NCI-H2029 treated with DMSO at 0.1 percent for 48 hours (cell line): ENCODE measurements at regions not wholly inside any gene's neighbourhood (a gene's known extent, or its start where the extent isn't known, plus 50 kb on each side); places are given as distances from the start of the nearest gene placed in this dataset.

ENCODE experiments used
- DNase-seq: peaks from one replicate; lab custom pipeline; 2025; lab: John Stamatoyannopoulos, UW

DNA sequence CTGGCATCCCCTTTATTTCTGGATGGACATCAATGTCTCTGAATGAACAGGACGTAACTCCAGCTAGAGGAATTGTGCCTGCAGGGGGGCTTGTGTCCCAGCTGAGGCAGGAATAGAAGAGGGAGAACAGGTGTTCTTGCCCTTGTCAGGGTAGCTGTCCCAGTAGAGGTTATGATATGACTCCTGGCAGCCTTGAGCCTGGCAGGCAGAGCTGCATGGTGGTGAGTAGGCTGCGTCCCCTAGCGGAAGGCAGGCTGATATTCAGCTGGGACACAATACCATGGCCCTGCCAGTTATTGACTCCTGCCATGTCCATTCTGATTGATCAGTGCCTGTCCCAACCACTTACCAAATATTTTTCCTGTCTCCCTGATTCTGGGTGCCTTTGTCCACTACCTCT, 197.2 kb downstream of the RAP2A start:
- DNase-seq = no peak

DNA sequence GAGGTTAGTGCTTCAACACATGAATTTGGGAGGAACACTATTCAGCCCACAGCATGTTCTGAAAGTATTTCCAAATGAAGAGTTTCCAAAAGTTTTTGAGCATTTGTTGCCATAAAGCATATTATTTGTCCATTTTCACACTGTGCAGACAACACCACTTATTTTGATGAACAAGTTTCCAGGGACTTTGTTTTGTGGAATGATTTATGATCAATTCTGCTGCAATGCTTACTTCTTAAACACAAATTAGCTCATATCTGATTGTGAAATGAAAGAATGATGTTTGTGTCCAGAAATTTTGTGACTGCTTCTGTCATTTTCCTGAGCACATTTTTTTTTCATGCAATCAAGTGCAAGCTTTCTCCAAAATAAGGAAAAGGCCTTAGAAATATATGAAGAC, 205.3 kb downstream of the RAP2A start:
- no peak for DNase-seq

DNA sequence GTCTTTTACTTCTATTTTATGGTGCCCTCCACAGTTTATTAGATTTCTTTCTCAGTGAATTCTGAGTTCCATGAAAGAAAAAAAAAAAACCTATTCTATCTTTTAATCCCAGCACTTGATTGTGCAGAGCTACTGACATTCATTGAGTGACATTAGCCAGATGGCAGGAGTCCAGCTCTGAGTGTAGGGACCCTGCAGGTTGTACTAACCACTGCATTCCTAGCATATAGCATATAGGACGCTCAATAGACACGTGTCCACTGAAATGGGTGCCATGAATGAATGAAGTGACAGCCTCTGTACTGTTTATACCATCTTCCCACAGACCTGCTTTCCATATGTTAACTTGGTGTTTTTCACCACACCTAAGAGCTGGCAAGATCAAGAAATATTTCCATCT, 206.3 kb downstream of the RAP2A start:
- no peak for DNase-seq

- no peak for DNase-seq
Measured at GRCh38 chr13:97648171-97648880, 214.4 kb downstream of the RAP2A start.

DNA sequence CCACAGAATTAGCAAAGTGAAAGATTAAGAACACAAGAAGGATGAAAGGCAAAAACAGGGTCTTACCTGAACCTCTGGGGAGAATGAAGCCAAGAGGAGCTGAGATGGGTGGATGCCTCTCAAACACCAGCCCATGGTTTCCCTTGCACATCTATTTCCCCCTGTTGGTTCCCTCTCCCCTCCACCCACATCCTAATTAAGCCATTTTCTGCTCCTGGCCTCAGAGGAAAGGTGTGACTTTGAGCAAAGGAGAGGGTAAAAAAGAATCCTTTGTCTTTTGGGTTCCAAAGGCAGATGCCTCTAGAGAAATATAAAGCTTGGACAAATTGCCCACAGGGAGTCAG, 214.9 kb downstream of the RAP2A start:
- no peak for DNase-seq

GRCh38 chr13:97653443-97654140, 219.6 kb downstream of the RAP2A start:
- DNase-seq = no peak

DNA sequence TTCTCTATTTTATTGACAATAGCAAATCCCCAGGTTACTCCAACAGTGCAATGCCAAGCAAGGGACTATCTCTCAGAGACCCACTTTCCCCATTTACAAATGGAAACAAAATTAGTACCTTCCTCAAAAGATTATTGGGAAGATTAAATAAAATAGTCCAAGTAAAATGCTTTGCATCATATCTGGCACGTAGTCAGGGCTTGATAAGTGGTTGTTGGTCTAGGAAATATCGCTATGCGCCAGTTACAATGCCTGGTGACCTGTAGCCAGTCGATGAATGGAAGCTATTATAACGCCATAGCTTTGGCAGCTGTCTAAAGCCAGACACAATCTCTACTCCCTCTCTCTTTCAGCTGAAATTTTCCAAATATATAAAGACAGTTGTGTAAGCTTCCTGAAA, 220.3 kb downstream of the RAP2A start:
- no peak for DNase-seq

DNA sequence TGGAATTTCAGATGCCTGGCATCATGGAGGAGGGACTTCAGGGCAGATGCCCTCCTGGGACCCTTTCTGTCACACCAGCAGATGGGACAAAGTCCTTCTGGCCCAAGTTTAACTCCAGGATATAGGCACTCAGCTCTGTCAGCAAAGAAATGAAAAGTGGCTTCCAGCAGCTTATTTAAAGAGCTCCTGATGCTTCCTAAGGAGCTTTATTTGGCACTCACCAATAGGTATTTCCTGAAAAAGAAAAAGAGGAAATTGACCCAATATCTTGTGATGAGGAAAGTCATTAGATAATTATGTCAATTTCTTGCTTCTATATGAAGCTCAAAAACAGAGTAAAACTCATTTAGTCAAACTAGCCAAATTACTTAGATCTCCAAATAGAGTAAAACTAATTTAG, 224.6 kb downstream of the RAP2A start:
- no peak for DNase-seq

GRCh38 chr13:97659602-97660001, 225.6 kb downstream of the RAP2A start:
- DNase-seq = no peak

GRCh38 chr13:97660594-97661260, 226.8 kb downstream of the RAP2A start:
- DNase-seq = no peak

- DNase-seq = no peak
Measured at GRCh38 chr13:97686594-97686993, 252.6 kb downstream of the RAP2A start.

DNA sequence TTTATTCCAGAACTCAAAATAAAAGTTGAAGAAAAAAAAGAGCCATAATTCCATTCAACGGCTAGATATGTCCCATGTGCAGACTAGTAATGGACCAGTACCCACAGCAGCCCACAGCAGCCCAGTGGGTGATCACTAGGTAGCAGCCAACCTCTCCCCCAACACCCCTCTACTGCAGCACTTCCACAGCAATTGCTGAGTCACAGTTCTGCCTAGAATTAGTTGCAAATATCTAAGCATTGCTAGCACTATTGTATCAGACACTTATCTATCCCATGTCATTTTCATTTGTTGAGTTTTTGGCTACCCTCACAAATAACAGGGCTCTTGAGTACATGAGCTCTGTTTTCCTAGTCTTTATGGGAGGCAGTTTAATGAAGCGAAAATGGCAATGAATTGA, 258.7 kb downstream of the RAP2A start:
- no peak for DNase-seq

DNA sequence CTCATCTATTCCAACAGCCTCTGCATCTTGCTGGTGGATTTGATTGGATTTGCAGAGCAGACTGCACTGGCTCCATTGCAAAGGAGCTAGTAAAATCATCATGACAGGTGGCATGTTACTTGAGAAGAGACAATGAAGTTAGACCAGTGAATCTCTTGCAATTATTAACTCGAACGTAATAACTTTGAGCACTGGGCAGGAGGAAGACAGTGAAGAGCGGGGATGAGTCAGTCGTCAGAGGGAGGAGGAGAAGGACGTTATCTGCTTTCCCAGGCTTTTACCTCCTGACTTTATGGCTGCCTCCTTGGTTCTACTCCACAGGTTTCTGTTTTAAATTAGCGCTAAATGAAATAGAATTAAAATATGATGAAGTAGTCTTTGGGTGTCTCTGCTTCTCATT, 257.8 kb upstream of the IPO5 start:
- no peak for DNase-seq

DNA sequence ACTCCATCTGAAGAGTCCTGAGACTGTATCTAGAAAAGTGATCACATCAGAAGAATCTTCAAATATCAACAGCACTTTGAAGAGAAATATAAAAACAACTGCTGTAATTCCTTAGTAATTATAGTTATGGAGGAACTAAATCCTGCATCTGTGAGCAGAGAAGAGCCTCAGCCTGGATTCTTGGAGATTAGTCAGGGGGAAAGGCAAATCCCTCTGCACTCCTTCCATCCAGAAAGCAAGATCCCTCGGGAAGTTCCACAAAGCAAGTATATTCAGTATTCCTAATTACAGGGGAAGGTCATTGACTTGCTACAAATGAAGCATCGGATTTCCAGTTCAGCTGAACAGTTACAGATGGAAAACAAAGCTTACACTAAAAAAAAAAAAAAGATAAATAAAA, 256.6 kb upstream of the IPO5 start:
- DNase-seq = no peak

GRCh38 chr13:97700306-97700848, 253.1 kb upstream of the IPO5 start:
- no peak for DNase-seq

GRCh38 chr13:97702614-97703013, 250.9 kb upstream of the IPO5 start:
- DNase-seq = no peak

GRCh38 chr13:97710797-97711196, 242.7 kb upstream of the IPO5 start:
- DNase-seq = no peak

GRCh38 chr13:97712770-97713169, 240.7 kb upstream of the IPO5 start:
- no peak for DNase-seq

DNA sequence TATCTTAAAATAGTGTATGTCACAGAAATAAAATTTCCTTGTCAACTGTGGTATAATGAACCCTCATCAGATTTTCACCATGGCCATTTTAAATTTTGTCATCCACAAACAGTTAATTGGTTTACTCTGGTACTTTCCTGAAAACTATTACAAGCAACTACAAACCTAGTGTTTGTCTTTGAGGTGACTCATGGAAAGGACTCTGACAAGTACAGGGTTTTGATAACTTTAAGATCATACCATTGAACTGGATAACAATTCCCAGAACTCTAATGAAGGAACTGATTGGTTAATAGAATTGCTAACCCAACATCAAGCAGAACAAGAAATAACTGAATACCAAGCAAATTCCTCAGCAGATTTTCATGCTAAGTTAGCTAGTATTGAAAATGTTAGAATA, 237.7 kb upstream of the IPO5 start:
- DNase-seq = no peak

DNA sequence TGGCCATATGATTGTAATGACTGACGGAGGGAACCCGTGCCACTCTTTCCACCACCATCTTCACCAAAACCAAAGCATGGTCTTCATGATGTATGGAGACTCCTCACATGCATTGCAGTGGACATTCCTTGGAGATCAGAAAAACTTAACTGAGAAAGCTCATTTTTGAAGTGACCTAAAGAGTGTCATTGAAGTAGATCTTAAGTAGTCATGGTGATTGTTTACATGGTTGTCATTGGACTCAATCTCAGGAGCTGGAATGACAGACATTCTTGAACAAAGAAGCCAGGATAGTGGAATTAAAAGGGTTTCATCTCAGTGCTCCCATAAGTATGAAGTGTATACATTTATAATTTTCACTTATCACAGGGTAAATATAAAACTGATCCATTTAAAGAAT, 236.7 kb upstream of the IPO5 start:
- no peak for DNase-seq

GRCh38 chr13:97719736-97720135, 233.7 kb upstream of the IPO5 start:
- DNase-seq = no peak

DNA sequence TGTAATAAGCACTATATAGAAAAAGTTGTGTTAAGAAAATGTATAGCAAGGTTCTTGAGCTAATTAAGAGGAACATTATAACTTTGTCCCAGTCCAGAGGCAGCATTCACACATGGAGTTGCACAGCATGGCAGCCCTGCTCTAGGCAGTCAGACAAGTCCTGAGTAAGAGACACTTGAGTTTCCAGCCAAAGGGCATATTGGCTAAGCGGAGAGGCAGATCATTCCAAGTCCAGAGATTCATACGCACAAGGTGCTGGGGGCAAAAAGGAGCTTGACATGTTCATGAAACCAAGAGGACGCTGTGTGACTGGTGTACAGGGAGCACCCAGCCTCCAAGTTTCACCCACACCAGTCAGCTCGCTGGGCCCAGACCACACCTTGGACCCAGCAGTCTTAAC, 232.6 kb upstream of the IPO5 start:
- DNase-seq = no peak

GRCh38 chr13:97723655-97724054, 229.8 kb upstream of the IPO5 start:
- DNase-seq = no peak
